ENCODE measurements at regions not wholly inside any gene's neighbourhood (a gene's known extent, or its start where the extent isn't known, plus 50 kb on each side); places are given as distances from the start of the nearest gene placed in this dataset.

- TF ChIP-seq EZH2phosphoT487 (IDR thresholded peaks at IDR 0.05; ENCODE audit: borderline replicate concordance) (no peak), SP1 (IDR thresholded peaks at IDR 0.05; ENCODE audit: low read depth) (no peak), POLR2A (IDR thresholded peaks at IDR 0.05; ENCODE audit: borderline replicate concordance, extremely low read depth, insufficient read depth, insufficient read length) (no peak), SIN3A (IDR thresholded peaks at IDR 0.05; ENCODE audit: low read depth) (no peak), CEBPB (IDR thresholded peaks at IDR 0.05; ENCODE audit: low read depth) (no peak), ZFX (IDR thresholded peaks at IDR 0.05) (no peak), POLR2AphosphoS5 (IDR thresholded peaks at IDR 0.05; ENCODE audit: low read depth, low read length) (no peak), JUND (IDR thresholded peaks at IDR 0.05) (no peak), RAD21 (IDR thresholded peaks at IDR 0.05; ENCODE audit: low read depth) (no peak)
- TF ChIP-seq, protein P1, sequence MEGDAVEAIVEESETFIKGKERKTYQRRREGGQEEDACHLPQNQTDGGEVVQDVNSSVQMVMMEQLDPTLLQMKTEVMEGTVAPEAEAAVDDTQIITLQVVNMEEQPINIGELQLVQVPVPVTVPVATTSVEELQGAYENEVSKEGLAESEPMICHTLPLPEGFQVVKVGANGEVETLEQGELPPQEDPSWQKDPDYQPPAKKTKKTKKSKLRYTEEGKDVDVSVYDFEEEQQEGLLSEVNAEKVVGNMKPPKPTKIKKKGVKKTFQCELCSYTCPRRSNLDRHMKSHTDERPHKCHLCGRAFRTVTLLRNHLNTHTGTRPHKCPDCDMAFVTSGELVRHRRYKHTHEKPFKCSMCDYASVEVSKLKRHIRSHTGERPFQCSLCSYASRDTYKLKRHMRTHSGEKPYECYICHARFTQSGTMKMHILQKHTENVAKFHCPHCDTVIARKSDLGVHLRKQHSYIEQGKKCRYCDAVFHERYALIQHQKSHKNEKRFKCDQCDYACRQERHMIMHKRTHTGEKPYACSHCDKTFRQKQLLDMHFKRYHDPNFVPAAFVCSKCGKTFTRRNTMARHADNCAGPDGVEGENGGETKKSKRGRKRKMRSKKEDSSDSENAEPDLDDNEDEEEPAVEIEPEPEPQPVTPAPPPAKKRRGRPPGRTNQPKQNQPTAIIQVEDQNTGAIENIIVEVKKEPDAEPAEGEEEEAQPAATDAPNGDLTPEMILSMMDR (IDR thresholded peaks at IDR 0.05 in 2 of 3, conservative IDR thresholded peaks at IDR 0.05 in 1 of 3; ENCODE audit: borderline replicate concordance in 1 of 3, insufficient read depth in 1 of 3, low read depth in 2 of 3, low read length in 2 of 3), result no peak
These were observed 210.4 kb upstream of the MARCKS start for GRCh38 chr6:113646701-113647100.
